ENCODE measurements at regions not wholly inside any gene's neighbourhood (a gene's known extent, or its start where the extent isn't known, plus 50 kb on each side); places are given as distances from the start of the nearest gene placed in this dataset.

DNA sequence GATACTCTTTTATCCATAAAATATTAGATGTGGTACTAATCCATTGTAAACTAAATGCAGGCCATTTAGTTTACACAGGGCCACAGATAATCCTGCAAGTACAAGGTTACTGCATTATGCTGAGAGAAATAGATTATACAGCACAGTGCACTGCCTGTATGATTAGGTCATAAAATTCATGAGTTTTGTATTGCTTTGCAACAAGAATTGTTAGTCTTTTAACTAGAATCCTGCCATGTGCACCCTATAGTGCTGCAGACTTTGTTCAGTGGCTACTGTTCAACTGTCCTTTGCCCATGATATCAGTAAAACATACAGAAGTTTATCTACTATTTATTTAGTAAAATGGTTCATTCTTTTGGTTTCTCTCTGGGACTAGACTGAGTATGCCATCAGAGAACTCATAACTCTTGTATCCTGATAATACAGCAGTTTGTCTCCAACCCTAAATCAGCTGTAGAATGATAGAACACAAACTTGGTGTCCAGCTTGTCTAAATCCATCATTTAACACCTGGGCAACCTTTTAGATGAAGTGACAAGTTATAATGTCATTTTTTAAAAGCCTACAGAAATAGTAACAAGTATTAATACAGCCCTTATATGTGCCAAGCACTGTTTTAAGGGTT is 291.2 kb downstream of the TMEM167A start:
- TF ChIP-seq, protein P1, sequence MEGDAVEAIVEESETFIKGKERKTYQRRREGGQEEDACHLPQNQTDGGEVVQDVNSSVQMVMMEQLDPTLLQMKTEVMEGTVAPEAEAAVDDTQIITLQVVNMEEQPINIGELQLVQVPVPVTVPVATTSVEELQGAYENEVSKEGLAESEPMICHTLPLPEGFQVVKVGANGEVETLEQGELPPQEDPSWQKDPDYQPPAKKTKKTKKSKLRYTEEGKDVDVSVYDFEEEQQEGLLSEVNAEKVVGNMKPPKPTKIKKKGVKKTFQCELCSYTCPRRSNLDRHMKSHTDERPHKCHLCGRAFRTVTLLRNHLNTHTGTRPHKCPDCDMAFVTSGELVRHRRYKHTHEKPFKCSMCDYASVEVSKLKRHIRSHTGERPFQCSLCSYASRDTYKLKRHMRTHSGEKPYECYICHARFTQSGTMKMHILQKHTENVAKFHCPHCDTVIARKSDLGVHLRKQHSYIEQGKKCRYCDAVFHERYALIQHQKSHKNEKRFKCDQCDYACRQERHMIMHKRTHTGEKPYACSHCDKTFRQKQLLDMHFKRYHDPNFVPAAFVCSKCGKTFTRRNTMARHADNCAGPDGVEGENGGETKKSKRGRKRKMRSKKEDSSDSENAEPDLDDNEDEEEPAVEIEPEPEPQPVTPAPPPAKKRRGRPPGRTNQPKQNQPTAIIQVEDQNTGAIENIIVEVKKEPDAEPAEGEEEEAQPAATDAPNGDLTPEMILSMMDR (IDR thresholded peaks at IDR 0.05), result no peak
- TF ChIP-seq EZH2 (IDR thresholded peaks at IDR 0.05) (no peak), EZH2phosphoT487 (IDR thresholded peaks at IDR 0.05) (no peak)
